ENCODE measurements at regions not wholly inside any gene's neighbourhood (a gene's known extent, or its start where the extent isn't known, plus 50 kb on each side); places are given as distances from the start of the nearest gene placed in this dataset.
"Not testable (repeated sequence)": the region's sequence is repeated elsewhere in the genome, so short reads cannot be mapped to it uniquely, and the experiment has no call there.

DNA sequence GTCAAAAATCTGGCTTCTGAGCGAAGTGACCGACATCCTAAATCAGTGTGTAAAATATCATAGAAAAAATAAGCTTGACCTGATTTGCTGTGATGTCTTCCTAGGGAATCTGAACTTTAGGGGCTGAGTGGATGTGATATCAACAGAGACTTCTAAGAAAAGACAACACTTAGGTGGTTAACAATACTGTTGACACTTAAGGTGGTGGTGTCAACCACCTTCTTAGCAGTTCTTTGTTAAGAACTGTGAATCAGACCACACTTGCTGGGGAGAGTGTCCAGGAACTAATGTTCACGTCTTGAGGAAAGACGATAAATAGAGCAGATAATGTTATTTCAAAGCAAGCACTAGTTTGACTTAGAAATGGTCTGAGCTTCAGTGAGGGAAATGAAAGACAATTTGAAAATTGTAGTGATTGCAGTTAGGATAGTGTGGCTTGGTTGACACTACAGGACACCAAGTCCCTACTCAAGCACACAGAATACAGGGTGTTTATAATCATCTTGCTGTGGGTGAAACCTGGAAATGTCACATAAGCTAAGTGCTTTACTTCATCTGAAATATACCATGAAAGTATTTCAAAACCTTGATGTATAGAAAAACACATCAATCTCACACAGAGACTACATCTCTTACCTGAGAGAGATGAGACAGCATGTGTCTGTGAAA is 1936.5 kb downstream of the PCDH9 start:
- TF ChIP-seq, protein P1, sequence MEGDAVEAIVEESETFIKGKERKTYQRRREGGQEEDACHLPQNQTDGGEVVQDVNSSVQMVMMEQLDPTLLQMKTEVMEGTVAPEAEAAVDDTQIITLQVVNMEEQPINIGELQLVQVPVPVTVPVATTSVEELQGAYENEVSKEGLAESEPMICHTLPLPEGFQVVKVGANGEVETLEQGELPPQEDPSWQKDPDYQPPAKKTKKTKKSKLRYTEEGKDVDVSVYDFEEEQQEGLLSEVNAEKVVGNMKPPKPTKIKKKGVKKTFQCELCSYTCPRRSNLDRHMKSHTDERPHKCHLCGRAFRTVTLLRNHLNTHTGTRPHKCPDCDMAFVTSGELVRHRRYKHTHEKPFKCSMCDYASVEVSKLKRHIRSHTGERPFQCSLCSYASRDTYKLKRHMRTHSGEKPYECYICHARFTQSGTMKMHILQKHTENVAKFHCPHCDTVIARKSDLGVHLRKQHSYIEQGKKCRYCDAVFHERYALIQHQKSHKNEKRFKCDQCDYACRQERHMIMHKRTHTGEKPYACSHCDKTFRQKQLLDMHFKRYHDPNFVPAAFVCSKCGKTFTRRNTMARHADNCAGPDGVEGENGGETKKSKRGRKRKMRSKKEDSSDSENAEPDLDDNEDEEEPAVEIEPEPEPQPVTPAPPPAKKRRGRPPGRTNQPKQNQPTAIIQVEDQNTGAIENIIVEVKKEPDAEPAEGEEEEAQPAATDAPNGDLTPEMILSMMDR (IDR thresholded peaks at IDR 0.05; ENCODE audit: low read depth, low read length): no peak

GRCh38 chr13:65292488-65292901 is 1937.6 kb downstream of the PCDH9 start:
- DNase-seq (ENCODE audit: extremely low read depth, low read depth): no peak
- TF ChIP-seq, protein P1 (IDR thresholded peaks at IDR 0.05; ENCODE audit: low read depth, low read length): no peak

More for the DNA sequence above, 1936.5 kb downstream of the PCDH9 start:
- DNase-seq (ENCODE audit: extremely low read depth, low read depth): no peak

DNA sequence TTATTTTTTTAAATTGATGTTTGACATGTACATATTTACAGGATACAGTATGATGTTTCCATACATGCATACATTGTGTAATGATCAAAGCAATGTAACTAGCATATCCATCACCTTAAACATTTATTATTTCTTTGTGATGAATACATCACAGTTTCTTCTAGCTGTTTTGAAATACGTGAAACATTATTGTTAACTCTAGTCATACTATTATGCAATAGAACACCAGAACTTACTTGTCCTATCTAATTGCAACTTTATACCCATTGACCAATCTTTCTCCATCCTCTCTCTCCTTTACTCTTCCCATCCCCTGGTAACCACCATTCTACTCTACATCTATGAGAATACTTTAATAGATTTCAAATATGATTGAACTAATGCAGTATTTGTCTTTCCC is 1942.7 kb downstream of the PCDH9 start:
- TF ChIP-seq, protein P1 (IDR thresholded peaks at IDR 0.05; ENCODE audit: low read depth, low read length): no peak
- DNase-seq (ENCODE audit: extremely low read depth, low read depth): no peak

GRCh38 chr13:65275838-65276630 is 1954.1 kb downstream of the PCDH9 start:
- DNase-seq (ENCODE audit: extremely low read depth, low read depth): no peak
- TF ChIP-seq, protein P1 (IDR thresholded peaks at IDR 0.05; ENCODE audit: low read depth, low read length): no peak

- TF ChIP-seq, protein P1 (IDR thresholded peaks at IDR 0.05; ENCODE audit: low read depth, low read length): no peak
- no peak for DNase-seq (ENCODE audit: extremely low read depth, low read depth)
Measured at GRCh38 chr13:65275108-65275507, 1955.0 kb downstream of the PCDH9 start.

GRCh38 chr13:65273811-65274420 is 1956.2 kb downstream of the PCDH9 start:
- DNase-seq (ENCODE audit: extremely low read depth, low read depth): not testable (repeated sequence)

DNA sequence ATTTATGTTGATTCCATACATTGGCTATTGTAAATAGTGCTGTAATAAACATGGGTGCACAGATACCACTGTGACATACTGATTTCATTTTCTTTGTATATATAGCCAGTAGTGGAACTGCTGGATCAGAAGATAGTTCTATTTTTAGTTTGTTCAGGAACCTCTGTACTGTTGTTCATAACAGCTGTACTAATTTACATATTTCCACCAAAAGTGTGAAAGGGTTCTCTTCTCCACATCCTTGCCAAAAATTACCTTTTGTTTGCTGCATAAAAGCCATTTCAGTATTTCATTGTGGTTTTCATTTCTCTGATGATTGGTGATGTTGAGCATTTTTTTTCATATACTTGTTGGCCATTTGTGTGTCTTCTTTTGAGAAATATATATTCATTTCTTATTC is 1962.1 kb downstream of the PCDH9 start:
- TF ChIP-seq, protein P1 (IDR thresholded peaks at IDR 0.05; ENCODE audit: low read depth, low read length): no peak
- DNase-seq (ENCODE audit: extremely low read depth, low read depth): no peak

Measured in AG09319 (cell line).